Activated CD4-positive, alpha-beta T cell treated with anti-CD3 and anti-CD28 coated beads, Interleukin-10, Interleukin-2, amounts not matched to agents 100 ng/mL and 50 ng/mL, durations not matched to agents 16 hours and 8 hours (primary cell): ENCODE measurements at regions not wholly inside any gene's neighbourhood (a gene's known extent, or its start where the extent isn't known, plus 50 kb on each side); places are given as distances from the start of the nearest gene placed in this dataset.

Source experiments
- DNase-seq: peaks from one replicate; pipeline ENCODE4 v3.0.0-alpha.2; 2020

DNA sequence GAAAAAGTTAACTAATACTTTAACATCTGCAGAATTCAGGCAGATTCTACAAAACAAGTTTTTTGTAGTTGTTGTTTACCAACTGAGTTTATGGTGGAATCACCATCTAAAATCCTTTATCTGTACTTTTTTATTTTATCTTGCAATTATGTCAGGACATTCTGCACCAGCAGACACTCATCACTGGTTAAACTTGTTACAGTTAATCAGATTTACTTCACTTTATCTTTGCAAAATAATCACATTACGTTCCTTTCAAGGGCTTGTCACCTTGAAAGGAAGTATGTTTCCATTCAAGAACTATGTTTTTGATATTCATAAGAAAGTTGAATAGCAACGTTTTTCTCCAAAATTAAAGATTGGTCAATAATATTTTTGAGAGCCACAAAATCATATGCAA is 796.6 kb upstream of the ROBO1 start:
- no peak for DNase-seq

DNA sequence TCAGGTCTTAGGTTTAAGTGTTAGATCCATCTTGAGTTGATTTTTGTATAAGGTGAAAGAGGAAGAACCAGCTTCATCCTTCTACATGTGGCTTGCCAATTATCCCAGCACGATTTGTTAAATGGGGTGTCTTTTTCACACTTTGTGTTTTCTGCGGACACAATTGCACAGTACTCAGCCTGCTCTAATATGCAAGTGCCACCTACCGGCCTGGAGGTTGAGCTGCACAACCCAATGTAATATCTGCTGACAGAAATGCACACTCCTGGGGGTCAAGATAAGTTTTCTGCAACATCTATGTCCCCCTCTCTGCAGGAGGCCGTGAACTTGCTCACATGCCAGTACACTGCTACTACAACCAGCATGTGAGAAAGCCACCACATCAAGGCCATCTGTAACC is 791.9 kb upstream of the ROBO1 start:
- no peak for DNase-seq

DNA sequence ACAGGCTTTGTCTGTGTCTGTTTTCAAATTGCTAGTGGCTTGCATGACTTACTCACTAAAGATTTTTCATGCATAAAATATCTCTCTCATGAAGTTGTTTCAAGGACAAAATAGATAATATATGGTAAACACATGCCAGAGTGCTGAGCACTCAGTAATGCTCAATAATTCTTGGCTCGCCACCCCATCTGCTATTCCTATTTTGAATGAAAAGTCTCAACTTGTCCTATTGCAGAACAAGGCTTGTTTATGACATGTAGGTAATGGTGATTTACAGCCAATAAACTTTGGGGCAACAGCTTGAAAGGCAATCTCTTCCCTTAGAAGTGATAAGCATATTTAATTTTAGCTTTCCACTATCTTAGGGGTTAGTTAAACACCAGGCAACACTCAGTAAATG is 789.0 kb upstream of the ROBO1 start:
- no peak for DNase-seq

DNA sequence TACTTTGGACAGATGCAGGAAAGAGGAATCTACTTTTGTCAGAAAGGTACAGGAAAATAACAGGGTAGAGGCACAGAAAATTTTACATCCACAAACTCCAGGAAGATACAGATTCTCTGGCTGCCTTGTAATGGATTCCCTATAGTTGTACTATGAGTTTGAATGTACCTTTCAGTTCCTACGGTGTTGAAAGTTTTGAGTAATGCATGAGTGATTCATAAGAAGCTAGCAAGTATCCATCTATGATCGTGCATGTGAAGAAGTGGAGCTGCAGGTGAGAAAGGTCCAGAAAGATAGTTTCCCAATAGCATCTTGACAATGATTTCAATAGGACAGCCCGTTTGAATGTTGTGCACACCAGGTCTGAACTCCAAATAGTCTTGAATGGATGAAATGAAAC is 786.5 kb upstream of the ROBO1 start:
- DNase-seq = no peak

DNA sequence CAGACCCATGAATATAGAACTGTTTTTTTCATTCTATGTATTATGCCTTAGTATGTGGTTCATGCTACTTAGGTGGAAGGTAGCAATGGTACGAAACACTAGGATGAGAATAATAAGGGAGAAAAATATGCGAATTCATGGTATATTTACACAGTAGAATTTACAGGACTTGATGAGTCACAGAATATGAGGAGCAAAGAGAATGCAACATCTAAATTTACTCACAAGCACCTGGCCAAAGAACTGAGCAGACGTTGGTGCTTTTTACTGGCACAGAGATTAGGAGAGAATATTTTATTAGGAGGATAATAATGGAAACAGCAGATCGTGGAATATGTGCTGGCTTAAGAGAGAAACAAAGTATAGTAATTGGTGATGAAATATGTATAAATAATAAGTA is 785.4 kb upstream of the ROBO1 start:
- no peak for DNase-seq

DNA sequence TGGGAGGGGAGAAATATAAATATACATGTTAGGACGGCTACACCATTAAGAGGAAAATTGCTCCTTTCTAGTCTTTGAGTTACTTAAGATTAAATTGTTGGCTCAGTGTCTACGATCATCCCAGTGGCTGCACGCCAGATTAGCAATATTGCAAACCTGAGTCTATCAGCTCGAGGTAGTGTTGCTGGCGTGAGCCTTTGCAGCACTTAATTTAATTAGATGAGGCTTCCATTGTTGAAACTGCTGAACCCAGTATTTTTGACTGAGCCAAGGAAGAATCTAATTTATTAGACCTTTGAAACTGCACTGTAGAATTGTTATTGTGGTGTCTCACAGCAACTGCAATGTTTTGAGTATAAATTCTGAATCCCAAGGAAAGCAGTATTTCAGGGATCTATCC is 782.4 kb upstream of the ROBO1 start:
- DNase-seq = no peak

DNA sequence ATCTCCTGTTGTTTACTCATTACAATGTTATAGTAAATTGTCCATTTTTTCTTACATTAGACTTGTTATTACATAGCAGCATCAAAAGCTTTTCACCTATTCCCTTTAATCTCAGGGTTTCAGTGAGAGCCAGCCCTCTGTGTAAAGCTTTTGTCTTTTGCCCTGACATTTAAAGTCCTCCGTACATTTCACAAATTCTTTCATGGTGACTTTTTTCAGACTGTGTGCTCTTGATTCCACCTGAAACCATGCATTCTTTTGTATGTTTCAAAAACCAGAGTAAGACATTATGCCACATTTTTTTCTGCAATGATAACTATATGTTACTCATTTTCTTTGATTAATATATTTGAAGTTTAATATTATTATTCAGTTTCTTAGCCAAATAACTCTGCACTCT is 781.4 kb upstream of the ROBO1 start:
- no peak for DNase-seq

DNA sequence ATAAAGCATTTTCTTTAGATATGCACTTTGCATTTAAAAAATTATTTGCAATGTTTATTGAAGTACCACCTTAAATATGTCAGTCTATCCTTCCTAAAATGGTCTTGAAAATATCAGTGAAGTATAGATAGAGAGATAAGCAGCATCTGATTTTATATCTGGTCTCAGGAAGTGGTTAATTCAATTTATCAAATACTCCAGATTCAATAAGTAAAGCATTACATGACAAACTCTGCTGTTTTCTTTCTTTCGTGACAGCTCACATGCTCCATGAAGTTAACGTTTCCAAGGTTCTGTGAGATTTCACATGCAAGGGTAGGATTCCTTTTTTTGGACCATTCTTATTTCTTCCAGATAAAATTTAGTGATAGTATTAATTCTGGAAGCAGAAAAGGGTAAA is 775.4 kb upstream of the ROBO1 start:
- DNase-seq = no peak

DNA sequence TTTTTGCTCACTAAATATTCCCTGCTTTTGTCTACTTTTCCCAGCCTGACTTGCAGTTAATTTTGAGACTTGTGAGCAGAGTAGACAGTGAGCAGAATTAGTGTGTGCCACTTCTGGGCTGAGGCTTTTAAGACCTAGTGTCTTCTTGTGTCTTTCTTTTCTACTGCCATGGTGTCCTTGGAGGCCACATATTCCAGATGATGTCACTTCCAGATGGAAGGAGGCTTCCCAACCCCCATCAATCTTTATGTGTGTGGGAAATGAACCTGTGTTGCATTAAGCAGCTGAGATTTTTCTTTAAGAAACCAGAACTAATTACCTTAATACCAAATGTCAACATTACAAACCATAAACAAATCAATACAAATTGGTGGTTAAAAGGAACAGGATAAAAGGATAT is 774.7 kb upstream of the ROBO1 start:
- DNase-seq = no peak

DNA sequence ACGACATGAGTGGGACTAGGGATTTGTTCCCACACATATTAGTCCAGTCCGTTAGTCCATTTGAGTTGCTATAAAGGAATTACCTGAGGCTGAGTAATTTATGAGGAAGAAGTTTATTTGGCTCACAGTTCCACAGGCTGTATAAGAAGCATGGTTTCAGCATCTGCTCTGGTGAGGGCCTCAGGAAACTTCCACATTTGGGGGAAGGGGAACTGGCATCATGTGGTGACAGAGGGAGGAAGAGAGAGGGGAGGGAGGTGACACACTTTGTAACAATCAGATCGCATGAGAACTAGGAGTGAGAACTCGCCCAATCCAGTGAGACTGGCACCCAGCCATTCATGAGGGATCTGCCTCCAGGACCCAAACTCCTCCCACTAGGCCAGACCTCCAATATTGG is 769.9 kb upstream of the ROBO1 start:
- DNase-seq = no peak

DNA sequence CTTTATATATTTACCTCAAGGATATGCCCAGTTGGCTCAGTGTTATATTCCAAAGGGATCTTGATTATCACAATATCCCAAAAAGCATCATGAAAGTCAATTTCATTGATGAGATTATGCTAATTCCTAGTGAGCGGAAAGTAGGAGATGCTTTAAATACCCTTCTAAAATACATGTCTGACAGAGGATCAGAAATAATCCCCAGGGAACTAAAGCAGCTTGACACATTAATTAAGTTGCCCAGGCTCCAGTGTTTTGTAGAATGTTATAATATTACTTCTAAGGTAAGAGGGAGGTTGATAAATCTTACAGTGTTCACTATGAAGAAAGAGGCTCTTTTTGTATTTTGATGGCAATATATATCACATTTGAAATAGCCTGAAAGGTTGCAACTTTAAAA is 767.5 kb upstream of the ROBO1 start:
- DNase-seq = no peak

DNA sequence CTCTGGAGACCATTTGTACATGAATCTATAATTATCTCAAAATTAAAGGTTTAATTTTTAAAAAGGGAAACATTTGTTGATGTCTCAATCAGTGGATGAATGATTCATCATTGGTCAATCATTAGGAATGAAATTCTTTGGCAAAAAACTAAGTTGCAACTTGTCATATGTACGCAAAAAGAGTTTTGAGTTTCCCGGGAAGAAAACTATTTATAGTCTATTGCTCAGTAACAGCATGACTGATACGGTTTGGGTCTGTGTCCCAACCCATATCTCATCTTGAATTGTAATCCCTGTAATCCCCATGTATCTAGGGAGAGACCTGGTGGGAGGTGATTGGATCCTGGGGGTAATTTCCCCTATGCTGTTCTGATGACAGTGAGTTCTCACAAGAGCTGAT is 765.8 kb upstream of the ROBO1 start:
- DNase-seq = no peak

DNA sequence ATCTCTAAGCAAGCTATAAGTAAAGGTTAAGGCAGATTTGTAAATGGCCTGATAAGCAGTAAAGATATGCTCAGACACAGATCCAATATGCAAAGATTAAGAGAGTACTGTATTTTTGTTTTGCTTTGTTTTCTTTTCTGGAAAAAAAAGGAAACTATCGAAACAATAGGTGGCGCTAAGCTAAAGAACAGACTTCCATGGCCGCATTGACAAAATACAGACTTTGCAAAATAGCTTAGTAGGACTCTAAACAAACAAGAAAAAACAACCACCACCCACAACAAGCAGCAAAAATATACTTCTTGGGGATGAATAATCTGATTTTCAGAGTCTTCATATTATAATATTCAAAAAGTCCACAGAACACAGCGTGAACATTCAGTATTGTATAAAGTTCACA is 758.4 kb upstream of the ROBO1 start:
- no peak for DNase-seq

DNA sequence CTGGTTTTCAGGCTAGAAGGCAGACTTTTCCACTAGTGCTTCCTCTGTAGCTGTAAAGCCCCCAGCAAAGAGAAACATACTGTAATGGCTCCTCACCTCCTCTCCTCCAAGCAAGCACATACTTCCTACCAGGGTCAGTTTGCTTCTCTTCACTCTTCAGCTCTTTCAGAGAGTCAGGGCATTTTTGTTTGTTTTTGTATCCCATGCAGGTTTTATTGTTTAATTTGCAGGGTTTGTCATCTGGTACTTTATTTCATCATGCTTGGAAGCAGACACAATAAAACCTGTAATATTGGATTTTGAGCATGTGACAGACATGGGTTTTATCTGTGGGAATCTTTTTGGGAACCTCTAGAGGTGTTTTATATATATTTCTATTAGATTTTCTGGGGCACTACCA is 753.3 kb upstream of the ROBO1 start:
- no peak for DNase-seq

DNA sequence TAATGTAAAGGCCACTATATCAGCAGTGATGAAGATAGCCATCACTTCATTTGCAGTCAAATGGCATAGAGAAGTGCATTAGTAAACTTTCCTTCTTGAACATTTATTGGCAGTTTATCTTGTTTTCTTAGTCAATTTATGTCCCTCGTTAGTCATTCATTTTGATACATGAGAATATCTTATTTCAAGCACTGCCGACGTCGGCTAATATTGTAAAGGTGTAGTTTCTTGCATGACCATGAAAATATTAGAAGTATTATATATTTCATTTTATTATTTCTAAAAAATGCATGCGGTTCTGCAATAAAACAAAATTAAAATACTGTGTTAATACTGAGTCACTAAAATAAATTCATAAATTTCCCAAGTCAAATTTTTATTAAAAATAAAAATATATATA is 751.6 kb upstream of the ROBO1 start:
- DNase-seq = no peak

DNA sequence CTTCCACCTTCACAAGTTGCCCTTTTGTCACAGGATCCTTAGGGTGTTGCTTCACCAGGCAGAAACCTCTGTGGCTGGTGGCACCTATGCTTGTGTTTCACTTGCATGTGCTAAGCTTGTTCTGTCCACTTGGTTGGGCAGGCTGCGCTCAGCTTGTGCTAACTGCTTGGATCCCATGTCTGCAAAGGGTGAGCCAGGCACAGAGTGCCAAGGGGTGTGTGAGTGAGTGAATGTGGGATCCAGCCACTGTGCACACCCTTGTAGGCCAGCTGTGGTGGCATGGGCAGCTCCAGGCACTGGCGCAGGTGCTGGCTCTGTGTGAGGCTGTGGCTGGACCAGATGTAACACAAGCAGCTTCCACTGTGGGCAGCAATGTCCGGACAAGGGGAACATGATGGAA is 728.7 kb upstream of the ROBO1 start:
- DNase-seq = no peak

DNA sequence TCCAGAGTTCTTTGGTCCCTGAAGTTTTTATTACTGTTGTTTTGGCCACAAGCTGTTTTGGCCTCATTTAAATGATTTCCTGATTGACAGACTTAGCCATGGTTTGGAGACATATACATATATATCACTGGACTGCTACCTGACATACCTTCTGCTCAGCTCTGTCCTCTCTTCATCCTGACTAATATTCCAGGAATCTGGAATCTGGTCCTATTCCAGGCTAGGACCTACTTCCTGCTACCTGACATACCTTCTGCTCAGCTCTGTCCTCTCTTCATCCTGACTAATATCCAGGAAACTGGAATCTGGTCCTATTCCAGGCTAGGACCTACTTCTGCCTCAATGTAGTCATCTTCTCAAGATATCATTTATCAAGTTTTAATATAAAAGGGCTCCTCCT is 724.4 kb upstream of the ROBO1 start:
- no peak for DNase-seq

DNA sequence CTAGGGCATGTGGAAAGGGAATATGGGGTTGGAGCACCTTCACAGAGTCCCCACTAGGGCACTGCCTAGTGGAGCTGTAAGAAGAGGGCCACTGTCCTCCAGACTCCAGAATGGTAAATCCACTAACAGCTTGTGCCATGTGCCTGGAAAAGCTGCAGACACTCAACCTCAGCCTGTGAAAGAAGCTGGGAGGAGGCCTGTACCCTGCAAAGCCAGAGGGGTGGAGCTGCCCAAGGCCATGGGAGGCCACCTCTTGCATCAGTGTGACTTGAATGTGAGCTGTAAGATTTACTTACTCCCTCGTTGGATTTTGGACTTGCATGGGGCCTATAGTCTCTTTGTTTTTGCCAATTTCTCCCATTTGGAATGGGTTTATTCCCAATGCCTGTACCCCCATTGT is 705.2 kb upstream of the ROBO1 start:
- no peak for DNase-seq

DNA sequence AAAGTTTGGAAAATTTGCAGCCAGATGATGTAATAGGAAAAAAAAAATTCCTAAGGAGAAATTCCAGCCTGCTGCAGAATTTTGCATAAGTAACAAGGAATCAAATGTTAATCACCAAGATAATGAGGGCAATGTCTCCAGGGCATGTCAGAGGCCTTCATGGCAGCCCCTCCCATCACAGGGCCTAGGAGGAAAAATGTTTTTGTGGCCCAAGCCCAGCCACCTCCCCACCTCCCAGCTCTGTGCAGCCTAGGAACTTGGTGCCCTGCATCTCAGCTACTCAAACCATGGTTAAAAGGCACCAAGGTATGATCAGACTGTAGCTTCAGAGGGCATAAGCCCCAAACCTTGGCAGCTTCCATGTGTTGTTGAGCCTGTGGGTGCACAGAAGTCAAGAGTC is 704.7 kb upstream of the ROBO1 start:
- no peak for DNase-seq

DNA sequence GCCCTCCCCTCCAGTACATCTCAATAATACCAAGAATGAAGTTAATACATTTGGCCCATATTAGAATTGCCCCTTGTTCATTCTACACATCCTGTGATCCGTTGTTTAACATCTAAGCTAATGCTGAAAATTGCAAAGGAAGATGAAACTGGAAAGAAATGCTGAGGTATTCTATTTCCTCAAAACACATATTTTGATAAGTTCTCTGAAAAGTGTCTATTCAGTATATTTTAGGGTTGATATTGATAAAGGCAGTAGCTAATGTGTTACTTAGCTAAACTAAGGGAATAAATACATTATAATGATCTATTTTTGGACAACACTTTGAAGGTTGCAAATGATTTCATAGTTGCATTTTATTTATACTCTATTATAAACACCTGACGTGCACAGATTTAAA is 702.6 kb upstream of the ROBO1 start:
- no peak for DNase-seq

DNA sequence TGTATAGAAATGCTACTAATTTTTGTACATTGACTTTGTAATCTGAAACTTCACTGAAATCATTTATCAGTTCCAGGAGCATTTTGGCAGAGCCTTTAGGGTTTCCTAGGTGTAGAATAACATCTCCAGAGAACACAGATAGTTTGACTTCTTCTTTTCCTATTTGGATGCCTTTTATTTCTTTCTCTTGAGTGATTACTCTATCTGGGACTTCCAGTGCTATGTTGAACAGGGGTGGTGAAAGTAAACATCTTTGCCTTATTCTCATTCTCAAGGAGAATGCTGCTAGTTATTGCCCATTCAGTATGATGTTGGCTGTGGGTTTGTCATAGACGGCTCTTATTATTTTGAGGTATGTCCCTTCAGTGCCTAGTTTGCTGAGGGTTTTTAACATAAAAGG is 697.9 kb upstream of the ROBO1 start:
- DNase-seq = no peak

DNA sequence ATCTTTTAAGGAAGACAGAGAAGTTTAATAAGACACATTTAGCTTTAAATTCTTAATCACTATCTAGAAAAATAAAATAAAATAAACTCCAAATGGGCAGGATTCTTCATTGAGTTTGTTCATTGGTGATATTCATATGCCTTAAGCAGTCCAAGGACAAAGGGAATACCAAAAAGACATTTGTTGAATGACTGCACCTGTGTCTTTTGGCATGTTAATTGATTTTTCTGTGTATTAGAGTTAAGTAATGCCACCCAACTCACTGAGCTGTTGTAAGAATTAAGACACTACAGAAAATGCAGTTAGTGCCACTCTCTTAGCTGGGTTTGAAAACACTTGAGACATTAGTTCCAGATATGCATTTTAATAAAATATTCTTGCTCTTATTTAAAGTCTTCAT is 683.6 kb upstream of the ROBO1 start:
- DNase-seq = no peak

DNA sequence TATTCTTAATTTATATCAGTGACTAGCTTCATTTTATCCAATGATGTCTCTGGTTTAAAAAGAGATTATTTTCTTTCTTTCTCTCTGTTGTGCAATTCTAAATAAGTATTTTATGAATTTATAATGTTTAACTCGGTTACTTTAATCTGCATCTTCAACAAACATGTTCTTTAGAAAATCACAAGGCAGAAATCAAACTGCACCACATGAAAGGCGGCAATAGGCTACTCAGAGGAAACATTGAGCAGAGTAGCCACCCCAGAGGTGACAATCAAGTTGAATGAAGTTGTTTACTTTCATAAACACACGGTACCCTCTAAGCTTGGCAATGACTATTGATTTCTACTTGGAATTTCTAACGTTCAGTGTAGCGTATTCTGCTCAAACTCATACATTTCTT is 677.8 kb upstream of the ROBO1 start:
- DNase-seq = no peak

DNA sequence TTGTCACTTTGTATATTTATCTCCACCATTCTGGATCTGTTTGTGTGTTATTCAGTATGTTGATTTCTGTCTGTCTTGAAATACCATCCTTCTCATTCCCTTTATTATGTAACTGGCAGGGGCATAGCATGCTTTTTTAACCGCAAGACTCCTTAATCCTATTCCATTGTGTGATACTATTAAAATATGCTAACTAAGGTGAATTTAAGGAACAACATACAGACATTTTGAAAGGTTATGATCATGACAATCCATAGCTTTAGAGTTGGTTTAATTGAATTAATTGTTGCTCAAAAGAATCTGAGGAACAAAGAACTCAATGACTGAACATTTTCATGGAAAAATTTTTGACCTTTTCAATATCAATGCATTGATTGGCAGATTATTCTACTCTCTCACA is 677.3 kb upstream of the ROBO1 start:
- DNase-seq = no peak

DNA sequence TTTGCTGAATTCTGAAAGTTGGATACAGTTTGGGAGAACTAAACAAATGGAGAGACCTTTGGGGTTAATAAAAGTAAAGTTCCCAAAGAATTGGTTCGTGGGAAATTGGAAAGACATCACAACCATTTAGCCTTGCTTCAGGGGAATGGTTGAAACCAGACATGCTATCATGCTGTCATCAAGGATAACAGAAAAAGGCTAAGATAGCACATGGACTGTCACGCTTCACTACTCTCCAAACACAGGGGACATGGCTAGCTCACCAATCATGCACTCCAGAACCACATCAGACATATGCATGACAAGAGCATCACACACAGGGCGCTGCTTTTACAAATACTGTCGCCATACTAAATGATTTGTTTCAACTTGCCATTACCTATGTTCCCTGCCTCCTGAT is 671.7 kb upstream of the ROBO1 start:
- no peak for DNase-seq

DNA sequence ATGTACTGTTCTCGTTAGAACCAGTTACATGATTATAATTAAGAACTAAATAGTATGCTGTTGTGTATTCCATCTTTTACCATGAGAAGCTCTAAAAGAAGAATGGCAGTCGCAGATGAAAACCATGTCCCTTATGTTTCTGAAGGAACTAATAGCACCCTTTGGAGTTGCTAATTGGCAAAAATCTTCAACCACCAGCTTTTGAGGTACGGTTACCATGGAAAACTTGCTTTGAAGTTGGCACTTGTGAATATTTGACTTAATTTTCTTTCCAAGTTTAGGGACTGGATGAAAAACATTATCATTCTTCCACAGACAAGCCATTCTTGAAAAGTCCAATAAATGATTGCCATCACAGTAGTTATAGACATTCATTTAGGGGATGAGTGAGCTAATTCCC is 666.6 kb upstream of the ROBO1 start:
- no peak for DNase-seq

DNA sequence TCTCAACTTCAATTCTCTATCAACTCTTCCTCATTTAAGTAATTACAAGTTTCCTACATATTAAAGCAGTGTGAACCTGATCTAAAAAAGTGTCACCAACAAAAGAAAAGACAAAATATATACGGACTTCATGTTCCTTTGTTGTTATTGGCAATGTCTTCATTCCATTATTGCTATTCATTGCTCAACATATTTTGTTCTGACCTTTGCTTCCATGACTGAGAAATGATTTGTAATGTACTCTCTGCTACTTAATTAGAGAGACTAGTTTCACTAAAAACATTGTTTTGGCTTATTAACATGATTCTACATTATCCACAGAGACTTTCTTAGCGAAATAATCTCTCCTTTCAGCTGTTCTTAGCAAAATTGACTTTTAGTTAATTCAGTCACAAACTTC is 657.2 kb upstream of the ROBO1 start:
- DNase-seq = no peak
